HG03571 (cell line): ENCODE measurements at regions not wholly inside any gene's neighbourhood (a gene's known extent, or its start where the extent isn't known, plus 50 kb on each side); places are given as distances from the start of the nearest gene placed in this dataset.
"Not testable (repeated sequence)": the region's sequence is repeated elsewhere in the genome, so short reads cannot be mapped to it uniquely, and the experiment has no call there.

Experiments
- ATAC-seq: cut with Tn5 transposase; IDR thresholded peaks from one replicate; pipeline ENCODE4 v1.9.1; 2021; ENCODE audit not compliant: unreplicated experiment

DNA sequence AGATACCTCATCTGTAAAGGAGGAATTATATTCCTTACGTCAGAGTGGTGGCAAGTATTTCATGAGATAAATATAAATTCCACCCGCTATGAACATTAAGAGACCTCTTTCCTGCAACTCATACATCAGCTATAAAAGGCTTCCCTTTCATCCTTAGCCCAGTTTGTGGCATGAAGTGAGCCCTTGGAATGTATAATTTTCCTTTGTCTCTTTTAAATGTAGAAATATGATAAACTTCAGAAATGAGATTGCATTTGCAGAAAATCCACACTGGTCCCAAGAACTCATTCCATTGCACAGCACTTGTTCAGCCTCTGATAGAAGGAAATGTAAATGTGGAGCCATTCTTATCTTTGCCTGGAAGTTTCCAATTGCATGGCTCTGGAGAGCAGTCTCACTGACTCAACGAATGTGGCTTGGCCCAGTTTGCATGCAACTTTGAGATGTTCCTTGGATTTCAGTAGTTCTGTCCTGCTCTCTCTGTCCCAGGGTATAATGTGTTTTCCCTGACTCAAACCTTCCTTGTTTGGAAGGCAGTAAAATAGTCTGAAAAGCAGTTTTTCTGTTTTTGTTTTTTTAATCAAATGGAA is 746.4 kb downstream of the CDH11 start:
- ATAC-seq: no peak

DNA sequence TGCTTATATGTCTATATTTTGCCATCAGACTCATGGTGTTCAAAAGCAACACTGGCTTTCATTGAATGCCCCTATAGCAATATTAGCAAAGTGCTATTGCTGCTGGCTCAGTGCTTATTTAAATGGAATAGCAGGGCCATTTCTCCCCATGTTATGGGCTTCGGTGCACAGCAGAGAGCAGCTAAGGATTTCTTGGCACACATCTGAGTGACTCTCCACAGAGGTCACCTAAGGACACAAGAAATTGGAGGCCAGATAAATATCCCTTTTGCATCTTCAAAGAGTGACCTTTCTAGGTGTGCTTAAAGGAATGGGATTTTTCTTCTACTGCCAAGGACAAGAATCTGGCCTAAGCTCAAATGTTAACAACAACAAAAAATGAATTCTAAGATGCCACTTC is 751.8 kb downstream of the CDH11 start:
- ATAC-seq: no peak

DNA sequence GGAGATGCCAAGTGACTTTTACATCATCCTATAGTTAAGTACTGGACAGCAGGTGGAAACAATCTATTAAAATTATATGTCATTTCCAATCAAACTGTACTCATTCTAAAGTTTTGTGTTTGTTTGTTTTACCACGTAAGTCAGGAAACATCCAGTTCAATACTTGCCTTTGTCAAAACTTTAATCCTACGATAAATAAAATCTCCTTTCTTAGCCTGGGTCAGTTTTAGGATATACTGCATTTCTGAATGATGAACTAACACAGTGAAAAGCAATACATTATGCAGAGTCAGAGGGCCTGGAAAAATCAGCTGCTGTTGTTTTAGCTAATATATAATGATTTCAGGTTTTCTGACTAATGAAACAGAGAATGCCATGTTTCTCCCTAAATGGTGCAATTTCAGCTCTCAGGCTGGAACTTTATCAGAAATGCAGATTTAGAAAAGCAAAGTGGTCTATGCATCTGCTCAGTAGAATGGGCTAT is 756.4 kb downstream of the CDH11 start:
- ATAC-seq: no peak

DNA sequence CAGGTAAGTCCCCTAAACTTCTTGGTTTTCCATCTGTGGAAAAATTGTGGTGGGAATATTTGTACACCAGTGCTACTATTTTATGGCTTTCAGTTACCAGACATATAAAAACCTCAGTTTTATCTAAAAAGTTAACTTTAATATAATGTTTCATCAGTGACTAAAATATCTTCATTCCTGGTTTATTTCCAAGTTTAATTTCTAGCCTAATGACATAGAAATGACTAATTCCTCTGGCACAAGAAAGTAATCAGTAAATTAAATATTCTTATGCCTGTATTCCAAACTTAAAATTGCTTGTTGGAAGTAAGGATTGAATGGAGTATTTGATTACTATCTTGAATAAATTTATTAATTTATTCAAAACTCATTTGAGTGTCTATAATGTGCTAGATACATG is 757.0 kb downstream of the CDH11 start:
- no peak for ATAC-seq

DNA sequence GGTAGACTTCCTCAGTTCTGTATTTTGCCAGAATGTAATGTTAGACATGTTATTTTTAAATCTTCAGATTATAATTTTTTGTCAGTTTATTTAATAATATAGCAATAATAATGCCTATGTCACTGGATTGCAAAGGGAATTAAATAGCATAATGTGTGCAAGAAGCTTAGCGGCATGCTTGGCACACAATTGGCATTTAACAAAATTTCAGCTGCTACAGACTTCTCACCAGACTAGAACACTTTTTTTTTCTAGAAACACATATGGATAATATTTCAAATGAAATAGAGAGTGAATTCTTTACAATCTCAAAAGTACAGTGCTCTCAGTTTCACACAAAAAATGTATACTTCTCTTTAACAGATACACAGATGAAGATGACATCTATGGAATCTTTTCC is 757.4 kb downstream of the CDH11 start:
- ATAC-seq: no peak

DNA sequence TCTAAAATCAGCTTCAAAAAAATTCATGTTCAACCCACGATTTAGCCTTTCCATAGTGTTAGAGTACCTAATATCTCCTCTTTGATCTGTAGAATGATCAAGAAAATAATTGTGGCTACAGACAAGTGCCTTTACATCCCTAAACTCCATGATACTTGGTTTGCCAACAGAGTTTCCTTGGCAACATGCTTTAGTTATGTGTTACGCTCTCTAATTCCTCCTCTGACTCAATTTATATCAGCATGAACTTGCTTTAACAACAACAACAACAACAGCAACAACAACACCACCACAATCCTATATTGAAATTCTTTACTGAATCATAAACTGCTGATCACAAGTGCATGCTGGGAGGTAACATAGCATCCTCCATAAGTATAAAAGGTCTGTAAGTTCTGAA is 757.8 kb downstream of the CDH11 start:
- ATAC-seq: no peak

DNA sequence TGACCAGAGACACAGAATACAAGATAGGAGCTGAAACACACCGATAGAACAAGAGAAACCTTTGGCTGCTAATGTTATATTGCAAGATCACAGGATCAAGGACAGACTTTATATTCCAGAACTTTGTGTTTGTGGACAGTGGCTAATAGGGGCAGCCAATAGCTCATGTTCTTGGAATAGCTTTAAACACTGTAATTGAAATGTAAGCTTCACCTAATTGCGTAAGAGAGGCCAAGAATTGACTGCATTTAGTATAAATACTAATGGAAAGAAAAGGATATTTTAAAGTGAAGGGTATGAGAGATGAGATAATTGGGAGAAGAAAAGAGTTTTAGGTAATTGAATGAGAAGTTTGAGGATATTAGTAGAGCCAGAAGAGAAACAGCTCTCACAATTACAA is 758.8 kb downstream of the CDH11 start:
- ATAC-seq: no peak

DNA sequence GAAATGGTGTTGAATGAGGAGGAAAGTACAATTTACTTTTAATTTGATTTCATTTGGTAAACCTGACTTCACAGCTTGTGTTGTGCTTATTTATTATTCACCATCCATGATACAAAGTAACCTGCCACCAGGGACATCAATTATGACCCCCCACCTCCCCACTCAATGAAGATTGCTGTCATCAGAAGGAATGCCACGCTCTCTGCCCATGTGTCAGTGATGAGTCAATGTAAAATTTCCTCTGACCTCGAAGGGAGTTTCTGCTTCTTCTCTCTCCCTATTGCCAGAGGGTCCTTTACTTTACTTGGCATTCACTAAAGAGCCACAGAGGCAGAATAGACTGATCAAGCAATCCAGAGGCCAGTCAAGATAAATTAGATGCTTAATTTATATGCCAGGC is 759.7 kb downstream of the CDH11 start:
- ATAC-seq: no peak

DNA sequence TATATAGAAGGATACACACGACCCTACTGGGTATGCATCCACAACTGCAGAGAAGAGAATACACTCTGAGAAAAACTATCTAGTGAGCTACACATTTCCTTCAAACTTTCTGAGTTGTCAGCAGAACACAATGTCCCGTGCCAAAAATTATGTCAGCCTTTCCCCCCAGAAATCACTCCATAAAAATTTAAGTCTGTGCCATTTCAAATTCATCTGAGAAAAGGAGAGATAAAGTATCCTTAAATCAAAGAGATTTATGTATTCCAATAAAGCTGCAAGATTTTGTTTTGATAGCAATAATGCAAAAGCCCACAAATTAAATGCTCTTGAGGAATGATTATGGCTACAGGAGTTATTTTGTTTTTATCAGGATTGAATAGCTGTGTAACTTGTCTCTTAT is 760.1 kb downstream of the CDH11 start:
- no peak for ATAC-seq

DNA sequence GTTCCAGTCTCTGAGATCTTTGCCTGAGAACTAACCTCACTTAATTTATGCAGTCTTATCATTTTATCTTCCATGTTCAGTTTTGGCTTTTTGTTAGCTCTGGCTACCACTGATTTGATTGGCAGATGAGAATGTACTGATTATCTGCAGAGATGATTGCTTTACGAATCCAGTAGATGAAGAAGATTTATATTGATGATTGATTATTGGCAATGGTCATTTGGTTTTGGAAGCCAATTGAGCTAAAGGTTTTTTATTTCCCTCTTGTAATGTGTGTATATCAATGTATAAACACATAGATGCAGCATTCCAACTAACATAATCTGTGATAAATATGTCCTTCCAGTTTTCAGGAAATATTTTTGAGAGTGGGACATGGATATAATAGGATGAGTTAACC is 763.6 kb downstream of the CDH11 start:
- ATAC-seq: no peak

DNA sequence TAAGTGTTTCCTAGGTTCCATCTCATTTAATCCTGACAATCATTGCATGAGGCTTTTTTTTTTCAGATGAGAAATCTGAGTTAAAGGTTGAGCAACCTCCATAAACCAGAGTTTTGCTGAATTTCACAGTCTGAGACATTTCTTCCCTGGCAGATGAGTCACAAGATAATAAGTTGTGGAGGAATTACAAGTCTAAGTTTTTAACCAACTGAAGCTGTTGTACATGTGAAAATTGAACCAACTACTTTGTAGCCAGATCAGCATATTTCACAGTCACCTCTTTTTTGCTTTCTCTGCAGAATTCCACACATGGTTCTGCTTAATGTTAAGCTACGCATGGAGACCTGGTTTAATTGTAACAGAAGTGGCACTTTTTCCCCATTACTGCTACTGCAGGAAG is 765.6 kb downstream of the CDH11 start:
- ATAC-seq: no peak

DNA sequence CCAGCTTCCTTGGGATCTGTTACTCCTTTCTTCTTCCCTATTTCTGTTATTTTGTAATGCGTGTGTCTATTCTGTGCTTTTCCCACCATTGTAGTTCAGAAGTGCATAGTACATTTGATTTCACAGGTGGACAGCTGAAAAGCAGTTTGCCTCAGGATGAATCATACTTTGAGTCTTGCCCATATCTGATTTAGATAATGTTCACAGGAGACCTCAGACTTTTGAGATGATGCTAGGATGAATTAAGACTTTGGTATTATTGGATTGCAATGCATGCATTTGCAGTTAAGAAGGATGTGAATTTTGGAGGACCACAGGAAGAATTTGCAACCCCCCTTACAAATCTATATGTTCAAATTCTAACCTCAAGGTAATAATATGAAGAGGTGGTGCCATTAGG is 769.6 kb downstream of the CDH11 start:
- ATAC-seq: no peak

DNA sequence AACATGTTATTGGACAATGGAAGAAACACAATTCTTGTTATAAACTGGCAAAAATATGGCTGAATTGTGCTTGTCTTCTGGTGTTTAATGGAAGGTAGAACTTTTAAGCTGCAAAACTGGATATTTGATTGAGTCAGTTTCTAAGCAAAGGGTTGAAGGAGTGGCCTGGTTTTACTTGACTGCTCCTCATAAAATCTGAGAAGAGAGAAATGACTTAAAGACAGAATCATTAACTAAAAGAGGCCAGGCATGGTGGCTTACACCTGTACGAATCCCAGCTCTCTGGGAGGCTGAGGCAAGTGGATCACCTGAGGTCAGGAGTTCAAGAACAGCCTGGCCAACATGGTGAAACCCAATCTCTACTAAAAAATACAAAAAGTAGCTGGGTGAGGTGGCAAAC is 770.7 kb downstream of the CDH11 start:
- no peak for ATAC-seq

DNA sequence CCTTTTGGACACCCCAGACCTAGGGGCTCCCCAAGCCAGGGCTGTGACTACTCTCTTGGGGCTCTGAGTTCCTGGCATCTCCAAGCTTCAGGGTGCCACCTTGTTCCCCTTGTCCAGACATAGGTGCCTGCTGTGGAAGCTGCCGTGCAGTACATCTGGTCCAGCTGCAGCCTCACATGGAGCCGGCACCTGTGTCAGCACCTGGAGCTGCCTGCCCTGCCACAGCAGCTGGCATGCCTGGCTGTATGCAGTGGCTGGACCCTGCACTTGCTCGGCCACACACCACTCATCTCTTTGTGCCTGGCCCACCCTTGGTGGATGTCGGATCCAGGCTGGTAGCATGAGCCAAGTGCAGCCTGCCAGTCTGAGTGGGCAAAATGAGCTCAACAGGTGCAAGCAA is 775.8 kb downstream of the CDH11 start:
- ATAC-seq: no peak

DNA sequence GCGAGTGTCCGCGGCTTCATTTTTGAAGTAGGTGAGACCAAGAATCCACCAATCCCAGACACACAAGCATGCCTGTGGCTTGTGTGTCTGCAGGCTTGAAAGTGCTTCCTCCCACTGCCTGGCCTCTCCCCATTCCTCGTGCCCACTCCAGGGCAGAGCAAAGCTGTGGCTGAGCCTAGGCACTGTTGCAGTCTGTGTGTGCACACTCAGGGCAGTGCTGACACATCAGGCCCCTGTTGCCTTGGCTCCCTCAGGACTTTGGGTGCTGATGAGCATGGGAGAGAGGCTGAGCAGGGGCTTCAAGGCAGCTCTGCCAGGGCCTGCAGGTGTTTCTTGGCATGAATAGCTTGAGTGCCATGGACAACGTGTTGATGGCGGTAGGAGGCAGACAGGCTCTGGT is 776.7 kb downstream of the CDH11 start:
- ATAC-seq: no peak

DNA sequence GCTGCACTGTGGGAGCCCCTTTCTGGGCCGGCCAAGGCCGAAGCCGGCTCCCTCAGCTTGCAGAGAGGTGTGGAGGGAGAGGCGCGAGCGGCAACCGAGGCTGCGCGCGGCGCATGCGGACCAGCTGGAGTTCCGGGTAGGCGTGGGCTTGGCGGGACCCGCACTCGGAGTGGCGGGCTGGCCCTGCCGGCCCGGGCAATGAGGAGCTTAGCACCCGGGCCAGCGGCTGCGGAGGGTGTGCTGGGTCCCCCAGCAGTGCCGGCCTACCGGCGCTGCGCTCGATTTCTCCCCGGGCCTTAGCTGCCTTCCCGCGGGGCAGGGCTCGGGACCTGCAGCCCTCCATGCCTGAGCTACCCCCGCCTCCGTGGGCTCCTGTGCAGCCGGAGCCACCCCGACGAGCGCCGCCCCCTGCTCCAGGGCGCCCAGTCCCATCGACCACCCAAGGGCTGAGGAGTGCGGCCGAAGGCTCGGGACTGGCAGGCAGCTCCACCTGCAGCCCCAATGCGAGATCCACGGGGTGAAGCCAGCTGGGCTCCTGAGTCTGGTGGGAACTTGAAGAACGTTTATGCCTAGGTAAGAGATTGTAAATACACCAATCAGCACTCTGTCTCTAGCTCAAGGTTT is 777.9 kb downstream of the CDH11 start:
- not testable (repeated sequence) for ATAC-seq

DNA sequence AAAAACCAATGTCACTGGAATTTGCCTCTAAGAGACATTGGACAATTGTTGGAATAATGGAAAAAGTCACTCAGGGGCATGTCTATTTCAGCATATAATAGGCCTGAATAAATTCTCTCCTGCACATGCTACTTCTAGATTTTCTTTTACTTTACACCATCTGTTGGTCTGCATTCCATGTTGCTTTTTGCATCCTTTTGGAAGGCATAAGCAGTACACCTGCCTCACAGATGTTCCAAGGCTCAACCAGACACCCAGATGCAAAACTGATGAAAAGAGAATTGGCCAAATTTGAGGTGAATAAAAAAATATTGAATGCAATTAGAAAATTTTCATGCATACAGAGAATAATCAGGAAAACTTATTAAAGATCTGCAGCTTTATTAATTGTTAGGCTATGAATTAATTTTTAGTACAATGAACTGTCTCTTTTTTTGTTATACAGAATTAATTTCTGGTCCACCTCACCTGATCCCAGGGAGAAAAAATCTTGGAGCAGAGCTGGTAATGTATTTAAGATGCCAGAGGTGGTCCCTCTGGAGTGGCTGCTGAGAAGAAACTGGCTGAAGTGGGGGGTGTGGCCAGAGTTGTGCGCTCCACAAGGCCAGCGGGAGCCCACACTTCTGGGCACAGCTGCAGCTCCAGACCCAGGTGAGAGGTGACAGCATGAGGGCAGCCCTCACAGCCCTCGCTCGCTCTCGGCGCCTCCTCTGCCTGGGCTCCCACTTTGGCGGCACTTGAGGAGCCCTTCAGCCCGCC is 778.6 kb downstream of the CDH11 start:
- no peak for ATAC-seq

DNA sequence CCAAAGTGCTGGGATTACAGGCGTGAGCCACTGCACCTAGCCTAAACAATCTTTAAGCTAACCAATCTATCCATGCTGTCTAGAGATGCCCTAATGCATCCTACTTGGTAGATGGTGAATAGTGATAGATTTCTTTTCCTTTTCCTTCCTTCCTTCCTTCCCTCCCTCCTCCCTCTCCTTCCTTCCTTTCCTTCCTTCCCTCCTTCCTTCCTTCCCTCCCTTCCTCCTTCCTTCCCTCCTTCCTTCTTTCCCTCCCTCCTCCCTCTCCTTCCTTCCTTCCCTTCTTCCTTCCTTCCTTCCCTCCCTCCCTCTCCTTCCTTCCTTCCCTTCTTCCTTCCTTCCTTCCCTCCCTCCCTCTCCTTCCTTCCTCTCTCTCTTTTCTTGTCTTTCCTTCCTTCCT is 780.5 kb downstream of the CDH11 start:
- not testable (repeated sequence) for ATAC-seq

DNA sequence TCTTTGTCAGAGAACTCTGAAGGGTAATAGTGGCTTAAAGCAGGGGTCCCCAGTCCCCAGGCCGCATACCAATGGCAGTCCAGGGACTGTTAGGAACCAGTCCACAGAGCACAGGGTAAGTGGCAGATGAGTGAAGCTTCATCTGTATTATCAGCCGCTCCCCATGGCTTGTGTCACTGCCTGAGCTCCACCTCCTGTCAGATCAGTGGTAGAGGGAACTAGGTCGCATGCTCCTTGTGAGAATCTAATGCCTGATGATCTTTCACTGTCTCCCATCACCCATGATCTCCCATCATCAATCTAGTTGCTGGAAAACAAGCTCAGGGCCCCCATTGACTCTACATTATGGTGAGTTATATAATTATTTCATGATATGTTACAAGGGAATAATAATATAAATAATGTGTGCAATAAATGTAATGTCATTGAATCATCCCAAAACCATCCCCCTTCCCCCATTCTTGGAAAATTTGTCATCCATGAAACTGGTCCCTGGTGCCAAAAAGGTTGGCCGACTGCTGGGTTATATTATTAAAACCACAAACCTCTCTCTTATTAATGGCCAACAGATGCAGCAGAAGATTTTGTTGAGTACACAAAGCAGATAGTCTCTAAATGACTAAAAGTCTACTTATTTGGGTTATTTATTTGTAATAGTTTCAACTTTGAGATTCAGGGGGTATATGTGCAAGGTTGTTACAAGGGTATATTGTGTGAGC is 782.7 kb downstream of the CDH11 start:
- ATAC-seq: no peak

DNA sequence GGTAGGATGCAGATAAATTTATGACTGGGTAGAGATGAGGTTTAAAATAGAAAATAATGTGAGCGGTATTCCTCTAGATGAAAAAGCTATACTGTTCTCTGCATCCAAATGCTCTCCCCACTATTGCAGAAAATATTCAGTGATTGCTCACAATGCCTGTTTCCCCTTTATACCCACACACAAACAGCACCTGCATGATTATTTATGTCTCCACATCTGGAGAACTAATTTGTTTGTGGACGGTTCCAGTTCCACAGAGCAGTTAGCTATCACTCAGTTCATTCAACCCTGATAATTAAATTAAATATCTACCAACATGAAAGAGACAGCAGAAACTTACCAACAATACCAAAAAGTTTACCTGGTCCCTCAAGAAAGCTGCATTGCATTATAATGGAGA is 800.0 kb downstream of the CDH11 start:
- ATAC-seq: no peak

DNA sequence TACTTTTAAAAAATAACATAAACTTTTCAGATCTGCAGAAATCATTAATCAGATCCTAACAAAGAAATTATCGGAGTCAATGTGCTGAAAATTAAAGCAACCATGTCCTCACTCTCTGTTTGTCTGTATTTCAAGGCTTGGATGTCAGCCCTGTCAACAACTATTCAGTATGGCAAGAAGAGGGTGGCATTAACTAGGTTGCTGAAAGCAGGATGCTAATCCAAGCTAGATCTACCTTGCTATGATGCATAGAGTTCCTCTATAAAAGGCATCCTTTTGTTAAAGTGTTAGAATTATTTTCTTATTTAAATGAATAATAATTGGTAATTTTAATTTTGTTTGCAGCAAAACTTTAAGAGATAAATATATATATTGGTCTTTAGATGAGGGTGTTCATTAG is 800.8 kb downstream of the CDH11 start:
- ATAC-seq: no peak

DNA sequence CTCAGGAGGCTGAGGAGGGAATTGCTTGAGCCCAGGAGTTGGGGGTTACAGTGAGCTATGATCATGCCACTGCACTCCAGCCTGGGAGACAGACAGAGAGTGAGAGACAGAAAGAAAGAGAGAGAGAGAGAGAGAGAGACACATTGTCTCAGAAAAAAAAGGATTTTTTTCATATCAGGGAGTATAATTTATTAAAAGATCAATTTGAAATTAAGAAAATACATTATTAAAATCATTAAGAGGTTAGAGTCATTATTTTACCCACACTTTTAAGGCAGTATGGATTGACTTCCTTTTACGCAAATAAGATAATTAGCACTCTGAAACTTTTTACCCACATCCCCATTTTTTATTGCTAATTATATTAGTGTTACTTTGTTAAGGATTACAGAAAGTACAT is 804.3 kb downstream of the CDH11 start:
- ATAC-seq: no peak
